HL-60 (cell line): ENCODE measurements at regions not wholly inside any gene's neighbourhood (a gene's known extent, or its start where the extent isn't known, plus 50 kb on each side); places are given as distances from the start of the nearest gene placed in this dataset.

ENCODE experiments used
- GABPA ChIP-seq: IDR thresholded peaks from 2 replicates; pipeline ENCODE4 v1.6.1; 2012; ENCODE audit warnings: low read depth
- POLR2AphosphoS5 ChIP-seq: IDR thresholded peaks from 2 replicates; pipeline ENCODE4 v1.6.1; 2012; ENCODE audit warnings: low read depth
- TF ChIP-seq, protein P1 (sequence below): IDR thresholded peaks from one replicate; pipeline ENCODE4 v1.5.1; 2011; ENCODE audit warnings: low read length, control low read depth, inconsistent platforms; ENCODE audit not compliant: insufficient read depth

DNA sequence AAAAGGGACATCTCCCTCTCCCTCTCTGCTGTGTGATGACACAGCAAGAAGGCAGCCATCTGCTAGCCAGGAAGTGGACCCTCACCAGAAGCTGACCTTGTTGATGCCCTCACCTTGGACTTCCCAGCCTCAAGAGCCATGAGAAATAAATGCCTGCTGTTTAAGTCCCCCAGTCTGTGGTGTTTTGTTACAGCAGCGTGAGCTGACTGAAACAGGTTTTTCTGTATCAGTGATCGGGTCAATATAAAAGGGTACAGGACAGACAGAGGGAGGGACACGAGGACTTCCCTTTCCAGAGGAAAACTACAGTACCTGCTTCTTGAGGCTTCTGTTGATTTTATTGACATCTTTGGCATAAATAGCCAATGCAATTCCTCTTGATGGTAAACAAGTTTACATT lies 510.3 kb upstream of the CHAC2 start:
- TF ChIP-seq, protein P1, sequence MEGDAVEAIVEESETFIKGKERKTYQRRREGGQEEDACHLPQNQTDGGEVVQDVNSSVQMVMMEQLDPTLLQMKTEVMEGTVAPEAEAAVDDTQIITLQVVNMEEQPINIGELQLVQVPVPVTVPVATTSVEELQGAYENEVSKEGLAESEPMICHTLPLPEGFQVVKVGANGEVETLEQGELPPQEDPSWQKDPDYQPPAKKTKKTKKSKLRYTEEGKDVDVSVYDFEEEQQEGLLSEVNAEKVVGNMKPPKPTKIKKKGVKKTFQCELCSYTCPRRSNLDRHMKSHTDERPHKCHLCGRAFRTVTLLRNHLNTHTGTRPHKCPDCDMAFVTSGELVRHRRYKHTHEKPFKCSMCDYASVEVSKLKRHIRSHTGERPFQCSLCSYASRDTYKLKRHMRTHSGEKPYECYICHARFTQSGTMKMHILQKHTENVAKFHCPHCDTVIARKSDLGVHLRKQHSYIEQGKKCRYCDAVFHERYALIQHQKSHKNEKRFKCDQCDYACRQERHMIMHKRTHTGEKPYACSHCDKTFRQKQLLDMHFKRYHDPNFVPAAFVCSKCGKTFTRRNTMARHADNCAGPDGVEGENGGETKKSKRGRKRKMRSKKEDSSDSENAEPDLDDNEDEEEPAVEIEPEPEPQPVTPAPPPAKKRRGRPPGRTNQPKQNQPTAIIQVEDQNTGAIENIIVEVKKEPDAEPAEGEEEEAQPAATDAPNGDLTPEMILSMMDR = no peak
- TF ChIP-seq POLR2AphosphoS5 (no peak), GABPA (no peak)
